Spleen (tissue), 7 donors: ENCODE measurements at regions not wholly inside any gene's neighbourhood (a gene's known extent, or its start where the extent isn't known, plus 50 kb on each side); places are given as distances from the start of the nearest gene placed in this dataset.

ENCODE experiments used
- CTCF ChIP-seq, 11 experiments: fragments of 200-600 bp in 7 of 11; fragments of 450-650 bp in 4 of 11; sonication (generic) in 4 of 11; IDR thresholded peaks in 8 of 11; conservative IDR thresholded peaks in 3 of 11; 1 replicate in 7 of 11; 2 replicates in 4 of 11; pipeline versions ENCODE4 v1.4.0 to v1.8.0; 2016 to 2021; ENCODE audit warnings: antibody characterized with exemption in 11 of 11, inconsistent platforms in 4 of 11, mild to moderate bottlenecking in 1 of 11
- POLR2A ChIP-seq, 3 donors: fragments of 450-650 bp; IDR thresholded peaks; one replicate each; pipeline ENCODE4 v1.5.1; 2017; ENCODE audit warnings: antibody characterized with exemption in 3 of 3, mild to moderate bottlenecking in 1 of 3
- donor health status: DM: no; HTN: no; CAD: no; lungs with moderate emphysema.
- donor health status: DM: no; HTN: no; CAD: no.
- donor health status: DM: no; HTN: no; CAD: no.

DNA sequence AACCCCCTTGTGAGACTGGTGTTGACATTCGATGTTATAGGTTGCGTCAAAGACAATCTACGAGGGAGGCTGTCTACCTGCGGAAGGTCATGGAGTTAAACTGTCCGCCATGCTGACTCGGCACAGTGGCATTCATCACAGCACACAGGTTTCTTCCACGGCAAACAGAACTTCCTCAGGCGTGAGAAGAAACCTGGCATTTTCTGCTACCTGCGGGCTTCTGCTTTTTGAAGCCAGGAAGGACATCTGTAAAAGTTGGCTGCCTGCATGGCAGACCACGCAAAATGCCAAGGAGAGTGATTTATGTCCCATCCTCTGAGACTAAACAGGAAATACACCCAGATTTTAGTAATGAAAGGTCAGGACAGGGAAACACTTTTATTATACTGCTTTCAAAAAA, 809.8 kb upstream of the NUDT12 start:
- no peak for TF ChIP-seq POLR2A (IDR thresholded peaks at IDR 0.05)
- no peak for TF ChIP-seq CTCF (IDR thresholded peaks at IDR 0.05 in 8 of 11, conservative IDR thresholded peaks at IDR 0.05 in 3 of 11)
